NOMO-1 (cell line): ENCODE measurements at regions not wholly inside any gene's neighbourhood (a gene's known extent, or its start where the extent isn't known, plus 50 kb on each side); places are given as distances from the start of the nearest gene placed in this dataset.
"Not testable (repeated sequence)": the region's sequence is repeated elsewhere in the genome, so short reads cannot be mapped to it uniquely, and the experiment has no call there.

Source experiments
- DNase-seq, 2 experiments: peaks; one replicate each; lab custom pipeline; 2025; ENCODE audit not compliant: unreplicated experiment in 2 of 2; lab: John Stamatoyannopoulos, UW

GRCh38 chr9:81804306-81804705 is 115.0 kb upstream of the TLE1 start:
- DNase-seq: no peak

- DNase-seq: not testable (repeated sequence)
Observed at GRCh38 chr9:81811688-81812087, 116.5 kb upstream of the SPATA31D4 start.

GRCh38 chr9:81814401-81814793 is 113.8 kb upstream of the SPATA31D4 start:
- no peak for DNase-seq

- DNase-seq: no peak
Observed at GRCh38 chr9:81814794-81815464, 113.3 kb upstream of the SPATA31D4 start.

GRCh38 chr9:81815781-81816180 is 112.4 kb upstream of the SPATA31D4 start:
- no peak for DNase-seq

GRCh38 chr9:81819155-81819554 is 109.1 kb upstream of the SPATA31D4 start:
- DNase-seq: no peak

- DNase-seq: no peak
Observed at GRCh38 chr9:81819859-81820546, 108.2 kb upstream of the SPATA31D4 start.

- no peak for DNase-seq
Observed at GRCh38 chr9:81822301-81822865, 105.8 kb upstream of the SPATA31D4 start.

- no peak for DNase-seq
Observed at GRCh38 chr9:81822967-81823366, 105.3 kb upstream of the SPATA31D4 start.

- no peak for DNase-seq
Observed at GRCh38 chr9:81823672-81824554, 104.3 kb upstream of the SPATA31D4 start.

- DNase-seq: no peak
Observed at GRCh38 chr9:81824802-81825730, 103.2 kb upstream of the SPATA31D4 start.

- no peak for DNase-seq
Observed at GRCh38 chr9:81825846-81826516, 102.2 kb upstream of the SPATA31D4 start.

GRCh38 chr9:81826517-81826906 is 101.7 kb upstream of the SPATA31D4 start:
- DNase-seq: no peak

- no peak for DNase-seq
Observed at GRCh38 chr9:81827616-81828296, 100.5 kb upstream of the SPATA31D4 start.

- DNase-seq: no peak
Observed at GRCh38 chr9:81829195-81829882, 98.9 kb upstream of the SPATA31D4 start.

GRCh38 chr9:81830431-81830830 is 97.8 kb upstream of the SPATA31D4 start:
- not testable (repeated sequence) for DNase-seq

GRCh38 chr9:81832571-81833285 is 95.5 kb upstream of the SPATA31D4 start:
- DNase-seq: no peak
